Uterus (tissue), 3 donors: ENCODE measurements at regions not wholly inside any gene's neighbourhood (a gene's known extent, or its start where the extent isn't known, plus 50 kb on each side); places are given as distances from the start of the nearest gene placed in this dataset.
A peak's percentile ranks its signal among the peaks of the same experiment; 100 is the strongest.

ENCODE experiments used
- DNase-seq, 2 donors: peaks; one replicate each; pipeline ENCODE4 v3.0.0-alpha.2; 2019 to 2020
- H3K27ac ChIP-seq, 2 donors: fragments of 200-600 bp; sonication (generic); 1 replicate in 1 of 2; 2 replicates in 1 of 2; pipeline ENCODE4 v1.5.1; 2016 to 2018
- H3K27me3 ChIP-seq, 2 donors: fragments of 200-600 bp; sonication (generic); one replicate each; pipeline ENCODE4 v1.5.1; 2018 to 2019; ENCODE audit warnings: control low read depth in 1 of 2
- H3K36me3 ChIP-seq, 2 donors: fragments of 200-600 bp; sonication (generic); one replicate each; pipeline ENCODE4 v1.5.1; 2019; ENCODE audit warnings: control low read depth in 1 of 2
- H3K4me1 ChIP-seq, 2 donors: fragments of 200-600 bp; sonication (generic); one replicate each; pipeline ENCODE4 v1.5.1; 2018 to 2019; ENCODE audit warnings: control low read depth in 1 of 2
- H3K4me3 ChIP-seq, 2 donors: fragments of 200-600 bp; sonication (generic); 1 replicate in 1 of 2; 2 replicates in 1 of 2; pipeline ENCODE4 v1.5.1; 2018 to 2019; ENCODE audit warnings: mild to moderate bottlenecking in 1 of 2
- H3K9me3 ChIP-seq, 2 donors: fragments of 200-600 bp; sonication (generic); one replicate each; pipeline ENCODE4 v1.5.1; 2019; ENCODE audit warnings: control low read depth in 1 of 2
- POLR2A ChIP-seq, 2 donors: fragments of 450-650 bp; IDR thresholded peaks; one replicate each; pipeline ENCODE4 v1.6.1; 2016; ENCODE audit warnings: antibody characterized with exemption in 2 of 2, mild to moderate bottlenecking in 1 of 2, moderate library complexity in 1 of 2
- intact Hi-C: fragments of 100-400 bp; cut with DNase I; formaldehyde crosslinking; loops from one replicate; pipeline ENCODE4 v1.15.1; 2023; ENCODE audit warnings: low total_unique reads
- TF ChIP-seq, protein P1 (sequence below), 4 experiments: fragments of 200-600 bp in 2 of 4; fragments of 450-650 bp in 2 of 4; sonication (generic) in 2 of 4; IDR thresholded peaks; one replicate each; pipeline ENCODE4 v1.5.1; 2016 to 2019; ENCODE audit warnings: antibody characterized with exemption in 4 of 4, mild to moderate bottlenecking in 2 of 4, moderate library complexity in 1 of 4
- donor health status: DM: yes; HTN: yes; CAD: no.

DNA sequence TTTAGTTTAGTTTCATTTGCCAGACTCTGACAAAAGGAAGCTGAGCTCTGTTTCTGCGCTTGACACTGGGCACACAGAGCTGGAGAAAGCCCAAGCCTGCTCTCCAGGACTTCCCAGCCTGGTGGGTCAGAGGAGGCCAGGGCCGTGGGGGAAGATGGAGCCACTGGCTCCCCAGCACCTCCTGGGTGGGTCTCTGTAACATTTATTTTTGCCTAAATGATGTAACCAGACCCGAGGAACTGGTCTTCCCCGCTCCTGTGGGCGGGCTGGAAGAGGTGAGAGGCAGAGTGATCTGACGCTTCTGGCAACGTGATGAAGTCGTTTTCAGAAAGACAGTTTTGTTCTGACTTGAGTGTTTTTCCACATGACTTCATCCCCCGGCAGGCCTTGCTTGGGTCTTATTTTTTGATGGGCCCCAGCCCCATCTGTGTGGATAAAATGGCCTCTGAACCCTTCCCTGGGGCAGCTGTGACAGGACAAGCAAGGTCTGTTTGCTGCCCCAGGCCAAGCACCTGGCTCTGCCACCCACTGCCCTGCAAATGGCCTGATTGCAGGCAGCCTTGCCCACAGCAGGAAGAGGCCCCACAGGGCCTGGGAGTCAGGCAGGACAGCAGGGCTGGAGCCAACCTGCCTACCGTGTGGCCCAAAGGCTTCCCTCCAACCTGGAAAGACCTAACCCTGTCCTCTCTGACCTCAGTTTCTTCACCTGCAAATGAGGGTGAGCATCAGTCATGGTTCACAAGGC lies 304.9 kb upstream of the ZMIZ1 start:
- TF ChIP-seq POLR2A (IDR thresholded peaks at IDR 0.05) = no peak
- TF ChIP-seq, protein P1, sequence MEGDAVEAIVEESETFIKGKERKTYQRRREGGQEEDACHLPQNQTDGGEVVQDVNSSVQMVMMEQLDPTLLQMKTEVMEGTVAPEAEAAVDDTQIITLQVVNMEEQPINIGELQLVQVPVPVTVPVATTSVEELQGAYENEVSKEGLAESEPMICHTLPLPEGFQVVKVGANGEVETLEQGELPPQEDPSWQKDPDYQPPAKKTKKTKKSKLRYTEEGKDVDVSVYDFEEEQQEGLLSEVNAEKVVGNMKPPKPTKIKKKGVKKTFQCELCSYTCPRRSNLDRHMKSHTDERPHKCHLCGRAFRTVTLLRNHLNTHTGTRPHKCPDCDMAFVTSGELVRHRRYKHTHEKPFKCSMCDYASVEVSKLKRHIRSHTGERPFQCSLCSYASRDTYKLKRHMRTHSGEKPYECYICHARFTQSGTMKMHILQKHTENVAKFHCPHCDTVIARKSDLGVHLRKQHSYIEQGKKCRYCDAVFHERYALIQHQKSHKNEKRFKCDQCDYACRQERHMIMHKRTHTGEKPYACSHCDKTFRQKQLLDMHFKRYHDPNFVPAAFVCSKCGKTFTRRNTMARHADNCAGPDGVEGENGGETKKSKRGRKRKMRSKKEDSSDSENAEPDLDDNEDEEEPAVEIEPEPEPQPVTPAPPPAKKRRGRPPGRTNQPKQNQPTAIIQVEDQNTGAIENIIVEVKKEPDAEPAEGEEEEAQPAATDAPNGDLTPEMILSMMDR (IDR thresholded peaks at IDR 0.05) = no peak
- Histone ChIP-seq H3K27ac (peak overlapping the region; percentile 88 to 94), H3K36me3 (no peaks in the 10 kb centered on the region), H3K9me3 (no peaks in the 10 kb centered on the region), H3K4me1 (peaks cover 7 to 8% of the 10 kb centered on the region in 2 donors), H3K4me3 (no peak overlapping the region), H3K27me3 (no peaks in the 10 kb centered on the region)
- intact Hi-C loops = no loop called here
- peak; percentile 74 to 79 for DNase-seq

DNA sequence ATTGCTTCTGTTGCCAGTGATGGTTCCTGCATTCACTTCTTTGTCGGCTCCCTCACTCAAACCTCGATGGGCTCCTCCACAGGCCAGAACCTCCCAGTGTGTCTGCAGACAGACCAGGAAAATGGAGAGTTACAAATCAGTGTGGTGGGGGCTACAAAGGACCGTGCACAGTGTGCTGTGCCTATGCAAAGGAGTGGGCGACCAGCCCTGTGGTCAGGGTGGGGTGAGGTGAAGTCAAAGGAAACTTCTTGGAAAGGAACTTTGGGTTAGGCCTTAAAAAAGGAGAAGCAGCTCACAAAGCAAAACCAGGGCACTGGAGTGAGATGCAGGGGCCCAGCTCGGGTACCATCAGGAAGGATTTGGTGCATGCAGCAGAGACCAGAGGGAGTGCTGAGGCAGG lies 304.3 kb upstream of the ZMIZ1 start:
- Histone ChIP-seq H3K4me1 (peaks cover 7 to 8% of the 10 kb centered on the region in 2 donors), H3K27me3 (no peaks in the 10 kb centered on the region), H3K27ac (peak overlapping the region; percentile 88 to 94), H3K9me3 (no peaks in the 10 kb centered on the region), H3K36me3 (no peaks in the 10 kb centered on the region), H3K4me3 (no peak overlapping the region)
- DNase-seq = peak in 1 of 2 donors; percentile 13
- no peak for TF ChIP-seq POLR2A (IDR thresholded peaks at IDR 0.05)
- TF ChIP-seq, protein P1 (IDR thresholded peaks at IDR 0.05) = no peak
- intact Hi-C loops = no loop called here

DNA sequence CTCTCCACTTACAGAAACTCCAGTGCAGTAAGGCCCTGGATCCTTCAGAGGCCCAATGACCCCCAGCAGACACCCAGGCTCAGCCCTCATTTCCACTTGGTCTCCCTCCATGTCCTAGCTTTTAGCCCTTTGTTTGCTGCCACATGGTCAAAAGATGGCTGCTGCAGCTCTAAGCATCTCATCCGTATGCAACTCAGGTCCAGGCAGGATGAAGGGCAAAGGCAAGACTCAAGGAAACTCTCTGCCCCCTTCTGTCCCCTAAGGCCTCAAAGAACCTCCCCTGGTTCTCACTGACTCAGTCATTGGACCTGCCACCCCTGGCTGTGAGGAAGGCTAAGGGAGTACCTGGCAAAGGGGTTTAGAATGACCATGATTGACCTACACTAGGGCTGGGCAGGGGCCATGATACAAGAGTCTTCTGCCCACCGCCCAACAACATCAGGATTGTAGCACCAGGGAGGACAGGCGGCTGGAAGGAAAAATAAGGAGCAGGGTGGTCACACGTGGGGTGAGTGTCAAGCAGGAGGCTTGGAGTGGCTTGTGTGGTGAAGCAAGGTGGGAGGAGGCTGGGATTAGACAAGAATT lies 303.8 kb upstream of the ZMIZ1 start:
- Histone ChIP-seq H3K9me3 (no peaks in the 10 kb centered on the region), H3K4me3 (no peak overlapping the region), H3K4me1 (peaks cover 7 to 8% of the 10 kb centered on the region in 2 donors), H3K36me3 (no peaks in the 10 kb centered on the region), H3K27ac (peak overlapping the region; percentile 88 to 94), H3K27me3 (no peaks in the 10 kb centered on the region)
- intact Hi-C loops = no loop called here
- TF ChIP-seq, protein P1 (IDR thresholded peaks at IDR 0.05) = no peak
- no peak for TF ChIP-seq POLR2A (IDR thresholded peaks at IDR 0.05)
- DNase-seq = peak; percentile 12 to 13

DNA sequence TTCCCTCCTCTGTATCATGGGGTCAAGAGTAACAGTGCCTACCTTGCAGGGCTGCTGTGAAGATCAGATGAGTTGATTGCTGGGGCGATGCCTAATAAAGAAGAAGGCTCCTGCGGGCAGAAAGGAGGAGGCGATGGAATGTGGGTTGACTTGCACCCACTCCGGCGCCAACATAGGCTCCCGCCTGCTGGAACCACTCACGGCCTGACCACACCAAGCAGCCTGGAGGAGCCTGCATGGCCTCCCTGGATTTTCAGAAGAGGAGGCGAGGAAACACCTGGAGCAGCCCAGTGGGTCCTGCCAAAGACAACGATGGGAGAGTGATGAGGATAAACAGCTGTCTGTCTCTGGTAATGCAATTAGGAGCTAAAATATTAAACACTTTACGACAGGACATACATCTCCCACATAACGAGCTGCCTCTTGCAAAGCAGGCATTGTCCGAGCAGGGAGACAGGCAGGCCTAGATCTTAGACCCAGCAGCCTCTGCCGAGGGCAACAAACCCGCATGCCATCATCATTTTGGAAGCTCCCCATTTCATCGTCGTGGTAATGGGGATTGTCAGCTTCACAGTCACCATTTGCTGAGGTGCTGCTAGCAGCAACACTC lies 302.9 kb upstream of the ZMIZ1 start:
- TF ChIP-seq, protein P1 (IDR thresholded peaks at IDR 0.05) = no peak
- no peak for TF ChIP-seq POLR2A (IDR thresholded peaks at IDR 0.05)
- H3K9me3 ChIP-seq = no peaks in the 10 kb centered on the region
- DNase-seq = peak in 1 of 2 donors; percentile 21
- intact Hi-C loops = no loop called here
- peaks cover 7 to 8% of the 10 kb centered on the region in 2 donors for H3K4me1 ChIP-seq
- peak overlapping the region in 1 of 2 donors; percentile 88 for H3K27ac ChIP-seq
- no peak overlapping the region for H3K4me3 ChIP-seq
- H3K36me3 ChIP-seq = no peaks in the 10 kb centered on the region
- H3K27me3 ChIP-seq = no peaks in the 10 kb centered on the region

DNA sequence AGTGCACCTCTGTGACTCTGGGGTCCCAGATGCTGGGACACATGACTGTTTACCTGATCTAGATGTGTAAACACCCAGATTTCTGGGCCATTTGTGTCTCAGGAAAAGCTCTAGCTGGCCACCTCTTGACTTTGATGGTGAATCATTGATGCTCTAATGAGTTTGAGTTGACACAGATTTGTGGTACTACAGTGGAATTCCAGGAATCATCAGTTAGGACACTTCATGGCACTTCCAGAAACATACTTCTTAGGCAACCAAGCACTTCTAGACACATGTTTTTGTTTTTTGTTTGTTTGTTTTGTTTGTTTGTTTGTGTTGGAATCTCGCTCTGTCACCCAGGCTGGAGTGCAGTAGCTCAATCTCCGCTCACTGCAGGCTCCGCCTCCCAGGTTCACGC lies 302.2 kb upstream of the ZMIZ1 start:
- Histone ChIP-seq H3K4me1 (peaks cover 8 to 9% of the 10 kb centered on the region in 2 donors), H3K27me3 (no peaks in the 10 kb centered on the region), H3K4me3 (no peak overlapping the region), H3K36me3 (no peaks in the 10 kb centered on the region), H3K27ac (peak overlapping the region in 1 of 2 donors; percentile 3), H3K9me3 (no peaks in the 10 kb centered on the region)
- TF ChIP-seq, protein P1 (IDR thresholded peaks at IDR 0.05) = no peak
- TF ChIP-seq POLR2A (IDR thresholded peaks at IDR 0.05) = no peak
- no peak for DNase-seq
- intact Hi-C loops = no loop called here
